ENCODE measurements at regions not wholly inside any gene's neighbourhood (a gene's known extent, or its start where the extent isn't known, plus 50 kb on each side); places are given as distances from the start of the nearest gene placed in this dataset.

GRCh38 chr7:3235322-3235721, 65.7 kb upstream of the SDK1 start:
- DNase-seq: no peak

DNA sequence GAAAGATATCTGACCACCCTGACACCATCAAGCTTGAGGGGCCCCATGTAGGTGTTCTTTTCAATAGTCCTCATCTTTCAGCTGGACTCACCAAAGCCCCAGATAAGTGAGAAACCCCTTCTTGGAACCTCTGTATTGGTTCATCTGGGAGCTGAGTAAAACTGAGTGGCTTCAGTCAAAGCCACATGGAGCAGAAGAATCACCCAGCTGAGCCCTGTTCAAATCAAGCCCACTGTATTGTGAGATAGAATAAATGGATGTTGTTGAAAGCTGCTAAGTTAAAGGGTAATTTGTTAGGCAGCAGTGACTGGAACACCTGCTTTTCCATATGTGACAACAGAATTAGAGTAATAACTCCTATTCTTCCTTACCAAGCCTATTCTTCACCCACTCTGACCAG, 64.8 kb upstream of the SDK1 start:
- DNase-seq: no peak

GRCh38 chr7:3238525-3239210, 62.4 kb upstream of the SDK1 start:
- DNase-seq: no peak

DNA sequence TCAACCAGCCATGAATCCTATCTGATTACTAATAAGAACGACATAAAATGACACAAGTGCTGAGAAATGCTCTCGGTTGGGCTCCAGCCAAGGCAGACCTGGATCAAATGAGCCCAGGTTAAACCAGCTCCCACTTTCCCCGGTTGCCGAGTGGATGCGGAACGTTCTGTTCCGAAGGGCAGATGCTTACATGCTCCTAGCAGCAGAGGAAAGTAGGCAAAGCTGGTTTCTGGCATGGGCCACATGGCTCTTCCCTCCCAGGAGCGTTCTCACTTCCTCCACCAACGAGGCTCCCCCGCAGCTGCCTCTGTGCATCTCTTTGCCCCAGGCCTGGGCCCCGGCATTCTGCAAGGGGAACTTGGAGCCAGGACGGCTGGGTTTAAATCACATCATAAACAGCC, 61.8 kb upstream of the SDK1 start:
- DNase-seq: no peak

DNA sequence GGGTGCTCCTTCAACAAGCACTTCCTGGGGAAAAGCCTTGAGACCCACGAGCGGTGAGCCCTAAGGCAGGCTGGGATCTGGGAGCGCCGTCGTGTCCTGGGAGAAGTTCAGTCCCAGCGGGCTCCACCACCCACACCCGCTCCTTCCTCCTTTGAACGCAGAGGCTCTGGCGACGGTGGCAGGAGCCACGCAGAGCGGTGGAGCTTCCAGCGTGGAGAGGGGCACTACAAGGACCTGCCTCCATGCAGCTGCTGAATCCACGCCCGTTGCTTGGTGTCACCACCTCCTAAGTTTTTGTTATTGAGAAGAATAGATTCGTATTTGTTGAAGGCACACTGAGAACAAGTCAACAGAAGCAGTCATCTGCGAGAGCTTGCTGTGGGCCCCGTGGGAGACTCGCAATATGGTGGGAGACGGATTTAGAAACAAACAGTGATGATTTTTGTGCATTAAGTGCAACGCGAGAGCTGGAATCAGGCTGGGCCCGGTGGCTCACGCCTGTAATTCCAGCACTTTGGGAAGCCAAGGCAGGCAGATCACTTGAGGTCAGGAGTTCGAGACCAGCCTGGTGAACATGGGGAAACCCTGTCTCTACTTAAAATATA, 60.1 kb upstream of the SDK1 start:
- DNase-seq: no peak

DNA sequence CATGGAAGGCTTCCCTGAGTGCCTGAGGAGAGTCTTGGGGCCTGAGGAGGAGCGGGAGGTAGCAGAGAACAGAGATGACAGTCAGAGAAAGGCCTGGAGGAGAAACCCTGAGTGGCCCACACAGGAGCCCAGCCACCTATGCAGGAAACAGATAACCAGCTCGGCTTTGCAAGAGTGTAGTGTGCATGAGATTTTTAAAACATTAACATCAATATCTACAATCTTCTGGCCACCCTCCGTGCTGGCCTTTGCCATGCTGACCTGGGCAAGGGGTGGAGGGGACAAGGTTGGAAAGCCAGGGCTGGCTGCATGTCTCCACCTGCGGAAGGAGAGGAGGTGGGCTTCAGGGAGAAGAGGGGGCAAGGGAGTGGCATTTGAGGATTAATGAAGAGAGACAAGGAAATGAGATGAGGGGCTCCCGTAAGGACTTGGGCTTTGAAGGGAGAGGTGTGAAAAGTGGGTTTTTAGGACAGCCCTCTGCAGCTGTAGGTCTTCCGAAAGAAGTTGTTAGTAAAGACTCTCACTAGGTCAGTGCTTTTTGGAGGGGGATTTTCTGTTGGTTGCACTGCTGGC, 59.3 kb upstream of the SDK1 start:
- no peak for DNase-seq

GRCh38 chr7:3242398-3242972, 58.6 kb upstream of the SDK1 start:
- DNase-seq: no peak

DNA sequence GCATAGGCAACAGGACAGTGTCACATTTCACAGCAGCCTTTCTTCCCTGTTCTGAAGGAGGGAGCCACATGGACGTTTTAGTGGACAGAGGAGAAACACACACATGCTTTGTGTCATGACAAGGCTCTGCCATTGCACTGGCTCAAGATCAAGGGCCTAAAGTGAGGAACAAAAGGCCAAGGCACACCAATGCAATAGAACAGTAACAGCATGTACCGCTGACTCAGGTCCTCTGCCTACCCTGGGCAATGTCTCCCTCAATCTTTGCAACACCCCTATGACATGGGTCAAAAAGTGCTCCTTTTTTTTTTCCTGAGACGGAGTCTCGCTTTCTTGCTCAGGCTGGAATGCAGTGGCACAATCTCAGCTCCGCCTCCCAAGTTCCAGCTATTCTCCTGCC, 57.8 kb upstream of the SDK1 start:
- DNase-seq: no peak

- no peak for DNase-seq
Observed at GRCh38 chr7:3243680-3244079, 57.4 kb upstream of the SDK1 start.

- DNase-seq: no peak
Observed at GRCh38 chr7:3244241-3244814, 56.7 kb upstream of the SDK1 start.

DNA sequence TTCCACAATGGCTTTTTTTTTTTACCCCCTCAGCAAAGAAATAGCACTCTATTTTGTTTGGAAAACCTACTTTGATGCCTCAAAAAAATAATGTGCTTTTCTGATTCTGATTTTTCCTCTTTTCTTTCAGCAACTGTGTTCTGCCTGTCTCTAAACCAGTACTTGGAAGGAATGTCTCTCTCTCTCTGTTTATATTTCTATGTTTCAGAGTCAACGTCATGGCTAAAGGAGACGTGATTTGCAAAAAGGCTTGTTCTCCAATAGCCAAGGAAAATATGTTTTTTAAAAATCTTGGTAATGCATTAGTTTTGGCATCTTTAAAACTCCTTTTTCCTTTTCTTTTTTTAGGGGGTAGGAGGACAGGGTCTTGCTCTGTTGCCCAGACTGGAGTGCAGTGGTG, 56.0 kb upstream of the SDK1 start:
- DNase-seq: no peak

- DNase-seq: no peak
Observed at GRCh38 chr7:3245721-3246120, 55.3 kb upstream of the SDK1 start.

DNA sequence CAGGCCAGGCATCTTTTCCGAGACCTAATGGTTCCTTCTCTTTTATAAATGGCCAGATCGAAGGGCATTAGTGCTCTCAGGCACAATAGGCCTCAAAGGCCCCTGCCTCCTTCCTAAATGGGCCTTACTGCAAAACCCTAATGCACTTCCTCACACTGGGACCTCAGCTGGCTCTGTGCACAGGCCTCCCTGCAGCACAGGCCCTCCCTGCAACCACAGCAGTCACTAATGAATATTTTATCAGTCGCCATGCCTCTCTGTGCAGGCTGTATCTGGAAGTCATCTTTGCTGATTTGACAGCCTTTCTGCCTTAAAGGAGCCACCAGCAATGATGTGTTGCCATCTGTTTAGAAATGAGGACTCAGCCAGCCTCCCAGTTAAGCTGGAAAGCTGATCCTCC, 54.9 kb upstream of the SDK1 start:
- DNase-seq: no peak

DNA sequence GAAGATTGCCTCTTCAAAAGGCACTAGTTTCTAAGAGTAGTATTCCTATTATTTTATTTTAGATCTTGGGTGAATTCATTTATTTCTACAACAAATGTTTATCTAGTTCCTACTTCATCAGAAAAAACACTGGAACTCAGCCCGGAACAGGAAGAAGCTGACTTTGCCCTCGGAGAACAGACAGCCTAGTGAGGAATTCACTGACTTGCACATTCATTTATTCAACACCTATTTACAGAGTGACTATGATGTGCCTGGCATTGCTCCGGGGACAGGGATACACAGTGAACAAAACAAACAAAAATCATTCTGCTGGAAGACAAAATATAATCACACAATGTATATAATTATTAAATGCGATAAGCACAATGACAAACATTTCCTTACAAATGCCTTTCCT, 54.4 kb upstream of the SDK1 start:
- DNase-seq: no peak

DNA sequence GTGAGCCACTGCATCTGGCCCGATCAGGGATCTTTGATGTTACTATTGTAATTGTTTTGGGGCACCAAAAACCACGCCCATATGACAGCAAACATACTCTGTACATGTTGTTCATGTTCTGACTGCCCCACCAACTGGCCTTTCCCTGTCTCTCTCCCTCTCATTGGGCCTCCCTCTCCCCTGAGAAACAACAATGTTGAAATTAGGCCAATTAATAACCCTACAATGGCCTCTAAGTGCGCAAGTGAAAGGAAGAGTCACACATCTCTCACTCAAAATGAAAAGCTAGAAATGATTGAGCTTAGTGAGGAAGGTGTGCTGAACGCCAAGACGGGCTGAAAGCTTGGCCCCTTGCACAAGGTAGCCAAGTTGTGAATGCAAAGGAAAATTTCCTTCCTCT, 50.3 kb upstream of the SDK1 start:
- DNase-seq: no peak

Data from activated CD4-positive, CD25-positive, alpha-beta regulatory T cell treated with anti-CD3 and anti-CD28 coated beads, Interleukin-2, amount 50 U/mL, for 72 hours (primary cell).